Transverse colon (tissue), 4 donors: ENCODE measurements at regions not wholly inside any gene's neighbourhood (a gene's known extent, or its start where the extent isn't known, plus 50 kb on each side); places are given as distances from the start of the nearest gene placed in this dataset.

Experiments
- DNase-seq: peaks from one replicate; pipeline ENCODE4 v3.0.0-alpha.2; 2019
- H3K27ac ChIP-seq, 4 donors: fragments of 200-600 bp; sonication (generic); 2 replicates each; pipeline ENCODE4 v1.5.1; 2016 to 2018; ENCODE audit warnings: inconsistent platforms in 4 of 4
- H3K27me3 ChIP-seq: fragments of 200-600 bp; sonication (generic); 2 replicates; pipeline ENCODE4 v1.5.1; 2017; ENCODE audit warnings: inconsistent platforms
- H3K36me3 ChIP-seq, 4 donors: fragments of 200-600 bp; sonication (generic); 2 replicates each; pipeline ENCODE4 v1.5.1; 2017 to 2019; ENCODE audit warnings: inconsistent platforms in 4 of 4
- H3K4me1 ChIP-seq, 4 donors: fragments of 200-600 bp; sonication (generic); 2 replicates each; pipeline ENCODE4 v1.5.1; 2017 to 2020; ENCODE audit warnings: inconsistent platforms in 4 of 4
- H3K4me3 ChIP-seq, 4 donors: fragments of 200-600 bp; sonication (generic); 1 replicate in 1 of 4; 2 replicates in 3 of 4; pipeline versions ENCODE4 v1.5.1 to v1.6.1; 2017 to 2019; ENCODE audit warnings: inconsistent platforms in 4 of 4
- H3K9me3 ChIP-seq, 2 donors: fragments of 200-600 bp; sonication (generic); 2 replicates each; pipeline ENCODE4 v1.5.1; 2017 to 2019; ENCODE audit warnings: inconsistent platforms in 2 of 2
- EP300 ChIP-seq: sonication (generic); formaldehyde crosslinking; IDR thresholded peaks from one replicate; pipeline ENCODE4 v1.6.1; 2017; ENCODE audit warnings: antibody characterized with exemption, low read depth
- POLR2A ChIP-seq: fragments of 450-650 bp; IDR thresholded peaks from one replicate; pipeline ENCODE4 v1.6.1; 2016; ENCODE audit warnings: antibody characterized with exemption, mild to moderate bottlenecking, moderate library complexity
- POLR2AphosphoS5 ChIP-seq, 3 donors: sonication (generic); formaldehyde crosslinking; IDR thresholded peaks; one replicate each; pipeline ENCODE4 v1.6.1; 2016; ENCODE audit warnings: antibody characterized with exemption in 3 of 3
- WGBS, 2 donors: methylation state at CpG; one replicate each; pipeline ENCODE4 v1.1.5; 2018; ENCODE audit warnings: low coverage in 1 of 2; 5-methylcytosine and 5-hydroxymethylcytosine counted together
- in situ Hi-C, 4 donors: fragments of 200-750 bp; cut with MboI; loops; one replicate each; pipeline versions ENCODE4 v1.15.0 to v1.15.1; 2017; ENCODE audit warnings: low sequenced_read_pairs in 3 of 4, low pct_ligation_motif_present in 1 of 4, low pct_unique_long_range_greater_than_20kb in 1 of 4
- intact Hi-C: fragments of 100-400 bp; cut with DNase I; formaldehyde crosslinking; loops from one replicate; pipeline ENCODE4 v1.15.1; 2023; ENCODE audit warnings: low total_unique reads
- TF ChIP-seq, protein P1 (sequence below), 5 experiments: fragments of 200-600 bp in 3 of 5; fragments of 450-650 bp in 2 of 5; sonication (generic) in 3 of 5; IDR thresholded peaks; 1 replicate in 2 of 5; 2 replicates in 3 of 5; pipeline ENCODE4 v1.5.1; 2016 to 2017; ENCODE audit warnings: antibody characterized with exemption in 5 of 5, inconsistent platforms in 3 of 5, mild to moderate bottlenecking in 2 of 5, moderate library complexity in 1 of 5

DNA sequence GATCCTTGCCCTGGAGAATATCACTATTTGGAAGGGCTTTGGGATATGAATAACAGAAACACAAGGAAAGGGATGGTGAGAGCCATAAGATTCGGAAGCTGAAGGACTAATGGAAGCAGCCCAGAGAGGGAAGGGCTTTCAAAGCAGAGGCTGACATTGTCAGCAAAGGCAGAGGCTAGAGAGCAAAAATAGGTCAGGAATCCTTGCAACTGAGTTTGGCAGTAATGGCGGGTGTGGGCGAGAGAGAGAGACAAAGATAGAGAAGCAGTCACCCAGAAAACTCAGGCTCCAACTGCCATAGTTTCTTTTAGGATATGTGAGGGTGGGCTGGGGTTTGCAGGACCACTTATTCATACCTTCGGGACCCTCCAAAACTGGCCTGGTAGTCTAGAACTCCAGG, 248.6 kb downstream of the OPA1 start:
- no peaks in the 10 kb centered on the region for H3K27me3 ChIP-seq
- H3K36me3 ChIP-seq, result no peaks in the 10 kb centered on the region
- H3K4me1 ChIP-seq, result peaks cover 0 to 60% (median 30%) of the 10 kb centered on the region in 4 donors
- intact Hi-C loops, result no loop called here
- no peak for DNase-seq
- WGBS, 2 donors, result 73 to 87% methylated on average over 3 to 4 of the region's 4 CpGs
- TF ChIP-seq POLR2A (no peak), POLR2AphosphoS5 (IDR thresholded peaks at IDR 0.05) (no peak), EP300 (no peak)
- TF ChIP-seq, protein P1, sequence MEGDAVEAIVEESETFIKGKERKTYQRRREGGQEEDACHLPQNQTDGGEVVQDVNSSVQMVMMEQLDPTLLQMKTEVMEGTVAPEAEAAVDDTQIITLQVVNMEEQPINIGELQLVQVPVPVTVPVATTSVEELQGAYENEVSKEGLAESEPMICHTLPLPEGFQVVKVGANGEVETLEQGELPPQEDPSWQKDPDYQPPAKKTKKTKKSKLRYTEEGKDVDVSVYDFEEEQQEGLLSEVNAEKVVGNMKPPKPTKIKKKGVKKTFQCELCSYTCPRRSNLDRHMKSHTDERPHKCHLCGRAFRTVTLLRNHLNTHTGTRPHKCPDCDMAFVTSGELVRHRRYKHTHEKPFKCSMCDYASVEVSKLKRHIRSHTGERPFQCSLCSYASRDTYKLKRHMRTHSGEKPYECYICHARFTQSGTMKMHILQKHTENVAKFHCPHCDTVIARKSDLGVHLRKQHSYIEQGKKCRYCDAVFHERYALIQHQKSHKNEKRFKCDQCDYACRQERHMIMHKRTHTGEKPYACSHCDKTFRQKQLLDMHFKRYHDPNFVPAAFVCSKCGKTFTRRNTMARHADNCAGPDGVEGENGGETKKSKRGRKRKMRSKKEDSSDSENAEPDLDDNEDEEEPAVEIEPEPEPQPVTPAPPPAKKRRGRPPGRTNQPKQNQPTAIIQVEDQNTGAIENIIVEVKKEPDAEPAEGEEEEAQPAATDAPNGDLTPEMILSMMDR (IDR thresholded peaks at IDR 0.05), result no peak
- in situ Hi-C loops, result no loop called here
- peak overlapping the region; percentile 81 to 89 (median 87) for H3K27ac ChIP-seq
- H3K4me3 ChIP-seq, result no peak overlapping the region
- H3K9me3 ChIP-seq, result no peaks in the 10 kb centered on the region

GRCh38 chr3:193842029-193842798, 249.2 kb downstream of the OPA1 start:
- TF ChIP-seq EP300, result no peak
- H3K27ac ChIP-seq, result peak overlapping the region; percentile 81 to 89 (median 87)
- H3K27me3 ChIP-seq, result no peaks in the 10 kb centered on the region
- 56% methylated on average over 16 of the region's 16 CpGs; no CpG with 5 or more reads in 1 of the 2 donors for WGBS, 2 donors
- no peaks in the 10 kb centered on the region for H3K9me3 ChIP-seq
- intact Hi-C loops, result no loop called here
- peak; percentile 23 for DNase-seq
- H3K4me1 ChIP-seq, result peaks cover 0 to 67% (median 32%) of the 10 kb centered on the region in 4 donors
- H3K4me3 ChIP-seq, result no peak overlapping the region
- no peaks in the 10 kb centered on the region for H3K36me3 ChIP-seq
- in situ Hi-C loops, result no loop called here

- 62 to 81% methylated on average over 3 to 13 of the region's 13 CpGs for WGBS, 2 donors
- Histone ChIP-seq H3K9me3 (no peaks in the 10 kb centered on the region), H3K4me3 (no peak overlapping the region), H3K4me1 (peaks cover 0 to 74% (median 33%) of the 10 kb centered on the region in 4 donors), H3K27ac (peak overlapping the region; percentile 81 to 89 (median 87)), H3K27me3 (no peaks in the 10 kb centered on the region), H3K36me3 (no peaks in the 10 kb centered on the region)
- DNase-seq, result peak; percentile 37
- intact Hi-C loops (no loop called here), in situ Hi-C loops (no loop called here)
- TF ChIP-seq POLR2A (no peak), POLR2AphosphoS5 (IDR thresholded peaks at IDR 0.05) (no peak), EP300 (no peak)
- TF ChIP-seq, protein P1 (IDR thresholded peaks at IDR 0.05), result no peak
These were observed 249.9 kb downstream of the OPA1 start for GRCh38 chr3:193842832-193843473.

GRCh38 chr3:193843474-193844301, 250.7 kb downstream of the OPA1 start:
- TF ChIP-seq EP300 (no peak), POLR2AphosphoS5 (IDR thresholded peaks at IDR 0.05) (peak in 1 of 3 donors; percentile 56)
- no peaks in the 10 kb centered on the region for H3K36me3 ChIP-seq
- peak overlapping the region; percentile 81 to 89 (median 87) for H3K27ac ChIP-seq
- H3K4me1 ChIP-seq, result peaks cover 0 to 75% (median 34%) of the 10 kb centered on the region in 4 donors
- peak; percentile 65 for DNase-seq
- intact Hi-C loops (no loop called here), in situ Hi-C loops (no loop called here)
- no peaks in the 10 kb centered on the region for H3K9me3 ChIP-seq
- no peak overlapping the region for H3K4me3 ChIP-seq
- H3K27me3 ChIP-seq, result no peaks in the 10 kb centered on the region
- WGBS, 2 donors, result 56 to 62% methylated on average over 1 to 5 of the region's 5 CpGs
